HG02970 (cell line): ENCODE measurements at regions not wholly inside any gene's neighbourhood (a gene's known extent, or its start where the extent isn't known, plus 50 kb on each side); places are given as distances from the start of the nearest gene placed in this dataset.
"Not testable (repeated sequence)": the region's sequence is repeated elsewhere in the genome, so short reads cannot be mapped to it uniquely, and the experiment has no call there.

Experiments used
- ATAC-seq: cut with Tn5 transposase; IDR thresholded peaks from one replicate; pipeline ENCODE4 v1.9.1; 2021; ENCODE audit warnings: mild to moderate bottlenecking, moderate library complexity, moderate number of reproducible peaks; ENCODE audit not compliant: unreplicated experiment, low FRiP score

- no peak for ATAC-seq
Observed at GRCh38 chr2:126269911-126270310, 386.0 kb upstream of the GYPC start.

- no peak for ATAC-seq
Observed at GRCh38 chr2:126270587-126270986, 385.4 kb upstream of the GYPC start.

GRCh38 chr2:126272401-126272800 lies 383.6 kb upstream of the GYPC start:
- no peak for ATAC-seq

- no peak for ATAC-seq
Observed at GRCh38 chr2:126275098-126275497, 380.9 kb upstream of the GYPC start.

GRCh38 chr2:126276268-126276667 lies 379.7 kb upstream of the GYPC start:
- ATAC-seq: not testable (repeated sequence)

GRCh38 chr2:126288362-126288761 lies 367.6 kb upstream of the GYPC start:
- ATAC-seq: no peak

GRCh38 chr2:126293962-126294361 lies 362.0 kb upstream of the GYPC start:
- not testable (repeated sequence) for ATAC-seq

- ATAC-seq: no peak
Observed at GRCh38 chr2:126299469-126299976, 356.4 kb upstream of the GYPC start.

- ATAC-seq: no peak
Observed at GRCh38 chr2:126300348-126300747, 355.6 kb upstream of the GYPC start.

GRCh38 chr2:126302043-126302442 lies 353.9 kb upstream of the GYPC start:
- ATAC-seq: no peak

- no peak for ATAC-seq
Observed at GRCh38 chr2:126303113-126303512, 352.8 kb upstream of the GYPC start.

- ATAC-seq: no peak
Observed at GRCh38 chr2:126304154-126304553, 351.8 kb upstream of the GYPC start.

- no peak for ATAC-seq
Observed at GRCh38 chr2:126306539-126306938, 349.4 kb upstream of the GYPC start.

- no peak for ATAC-seq
Observed at GRCh38 chr2:126307740-126308139, 348.2 kb upstream of the GYPC start.

- no peak for ATAC-seq
Observed at GRCh38 chr2:126309185-126309584, 346.8 kb upstream of the GYPC start.

- no peak for ATAC-seq
Observed at GRCh38 chr2:126312579-126312978, 343.4 kb upstream of the GYPC start.

GRCh38 chr2:126315828-126316227 lies 340.1 kb upstream of the GYPC start:
- no peak for ATAC-seq

- ATAC-seq: no peak
Observed at GRCh38 chr2:126317790-126318431, 338.0 kb upstream of the GYPC start.

GRCh38 chr2:126322342-126322741 lies 333.6 kb upstream of the GYPC start:
- no peak for ATAC-seq

GRCh38 chr2:126325202-126325601 lies 330.8 kb upstream of the GYPC start:
- no peak for ATAC-seq

- no peak for ATAC-seq
Observed at GRCh38 chr2:126329173-126329572, 326.8 kb upstream of the GYPC start.

GRCh38 chr2:126342457-126342856 lies 313.5 kb upstream of the GYPC start:
- no peak for ATAC-seq

- ATAC-seq: no peak
Observed at GRCh38 chr2:126343136-126343535, 312.8 kb upstream of the GYPC start.
